ENCODE measurements at regions not wholly inside any gene's neighbourhood (a gene's known extent, or its start where the extent isn't known, plus 50 kb on each side); places are given as distances from the start of the nearest gene placed in this dataset.

DNA sequence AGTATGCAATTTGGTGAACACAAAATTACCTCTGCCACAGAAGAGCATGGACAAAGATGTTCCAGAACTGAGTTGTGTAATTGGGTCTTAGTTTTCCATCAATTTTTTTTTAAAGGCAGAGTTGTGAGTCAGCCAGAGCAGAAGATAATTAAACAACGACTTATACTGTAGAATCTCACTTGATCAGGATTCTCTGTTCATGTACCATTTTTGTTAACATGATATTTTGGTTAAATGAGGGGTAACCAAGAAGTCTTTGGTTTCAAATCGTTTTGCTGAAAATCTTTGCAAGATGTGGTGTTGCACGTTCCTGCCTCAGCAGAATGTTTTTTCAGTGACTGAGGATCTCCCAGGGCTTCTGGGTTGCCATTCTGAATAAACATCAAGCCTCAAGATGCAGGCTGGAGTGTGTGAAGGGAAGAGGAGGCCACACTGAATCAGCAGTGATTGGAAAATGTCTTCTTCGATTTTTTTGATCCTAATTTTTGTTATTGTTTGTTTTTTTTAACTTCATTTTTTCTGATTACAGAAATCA, 232.6 kb upstream of the IRX3 start (continued):
- TF ChIP-seq, protein P1, sequence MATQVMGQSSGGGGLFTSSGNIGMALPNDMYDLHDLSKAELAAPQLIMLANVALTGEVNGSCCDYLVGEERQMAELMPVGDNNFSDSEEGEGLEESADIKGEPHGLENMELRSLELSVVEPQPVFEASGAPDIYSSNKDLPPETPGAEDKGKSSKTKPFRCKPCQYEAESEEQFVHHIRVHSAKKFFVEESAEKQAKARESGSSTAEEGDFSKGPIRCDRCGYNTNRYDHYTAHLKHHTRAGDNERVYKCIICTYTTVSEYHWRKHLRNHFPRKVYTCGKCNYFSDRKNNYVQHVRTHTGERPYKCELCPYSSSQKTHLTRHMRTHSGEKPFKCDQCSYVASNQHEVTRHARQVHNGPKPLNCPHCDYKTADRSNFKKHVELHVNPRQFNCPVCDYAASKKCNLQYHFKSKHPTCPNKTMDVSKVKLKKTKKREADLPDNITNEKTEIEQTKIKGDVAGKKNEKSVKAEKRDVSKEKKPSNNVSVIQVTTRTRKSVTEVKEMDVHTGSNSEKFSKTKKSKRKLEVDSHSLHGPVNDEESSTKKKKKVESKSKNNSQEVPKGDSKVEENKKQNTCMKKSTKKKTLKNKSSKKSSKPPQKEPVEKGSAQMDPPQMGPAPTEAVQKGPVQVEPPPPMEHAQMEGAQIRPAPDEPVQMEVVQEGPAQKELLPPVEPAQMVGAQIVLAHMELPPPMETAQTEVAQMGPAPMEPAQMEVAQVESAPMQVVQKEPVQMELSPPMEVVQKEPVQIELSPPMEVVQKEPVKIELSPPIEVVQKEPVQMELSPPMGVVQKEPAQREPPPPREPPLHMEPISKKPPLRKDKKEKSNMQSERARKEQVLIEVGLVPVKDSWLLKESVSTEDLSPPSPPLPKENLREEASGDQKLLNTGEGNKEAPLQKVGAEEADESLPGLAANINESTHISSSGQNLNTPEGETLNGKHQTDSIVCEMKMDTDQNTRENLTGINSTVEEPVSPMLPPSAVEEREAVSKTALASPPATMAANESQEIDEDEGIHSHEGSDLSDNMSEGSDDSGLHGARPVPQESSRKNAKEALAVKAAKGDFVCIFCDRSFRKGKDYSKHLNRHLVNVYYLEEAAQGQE (IDR thresholded peaks at IDR 0.05; ENCODE audit: unreplicated experiment): no peak
- TF ChIP-seq JUNB (IDR thresholded peaks at IDR 0.05; ENCODE audit: unreplicated experiment) (no peak), ZNF331 (CRISPR knock-in tag; IDR thresholded peaks at IDR 0.05; ENCODE audit: low read depth) (no peak), NANOG (IDR thresholded peaks at IDR 0.05; ENCODE audit: borderline replicate concordance) (no peak), EZH2phosphoT487 (IDR thresholded peaks at IDR 0.05; ENCODE audit: unreplicated experiment) (no peak), POLR2AphosphoS5 (IDR thresholded peaks at IDR 0.05; ENCODE audit: low read depth) (no peak), CREB1 (CRISPR knock-in tag; IDR thresholded peaks at IDR 0.05; ENCODE audit: low read depth) (no peak), ZNF114 (CRISPR knock-in tag; IDR thresholded peaks at IDR 0.05) (no peak)

DNA sequence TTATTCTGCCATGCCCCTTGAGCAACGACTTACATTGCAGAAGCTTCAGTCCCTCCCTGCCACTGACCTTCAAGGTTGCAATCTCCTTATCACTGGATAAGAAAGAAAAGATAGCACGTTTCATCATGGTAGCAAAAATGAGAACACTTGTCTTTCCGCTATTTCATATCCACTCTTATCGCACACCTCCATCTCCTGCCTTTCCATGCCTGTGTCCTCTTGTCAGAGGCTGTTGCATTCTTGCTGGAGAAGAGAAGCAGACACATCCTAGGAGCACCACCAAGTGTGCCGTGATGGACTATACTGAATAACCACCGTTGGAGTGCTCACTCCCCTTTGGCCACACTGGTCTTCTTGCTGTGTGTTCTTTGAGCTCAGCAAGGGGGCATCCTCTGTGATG, 230.6 kb upstream of the IRX3 start:
- H3F3A ChIP-seq (replicated peaks; ENCODE audit: low read depth): no peaks in the 10 kb centered on the region
- no peaks in the 10 kb centered on the region for H3K36me3 ChIP-seq (ENCODE audit: insufficient read depth)
- H3K4me3 ChIP-seq: no peak overlapping the region
- H3K4me3 Mint-ChIP-seq: no peak overlapping the region
- no peak overlapping the region for H3K27ac ChIP-seq (ENCODE audit: low read depth)
- H3K27ac Mint-ChIP-seq: no peak overlapping the region
- H3K4me1 Mint-ChIP-seq: peaks cover 12% of the 10 kb centered on the region
- H2AFZ ChIP-seq: no peak overlapping the region
- ATAC-seq (no peak), DNase-seq (ENCODE audit: low spot score) (no peak)
- H3K27me3 Mint-ChIP-seq (ENCODE audit: insufficient read depth, low read depth, poor library complexity): no peaks in the 10 kb centered on the region
- no peaks in the 10 kb centered on the region for H3K9me2 ChIP-seq (ENCODE audit: insufficient read depth)
- H3K4me2 ChIP-seq: no peak overlapping the region
- peaks cover 17% of the 10 kb centered on the region for H3K4me1 ChIP-seq (ENCODE audit: insufficient read depth)
- peaks cover 3% of the 10 kb centered on the region; the same call in 1 of the 3 replicates for H3K9me3 Mint-ChIP-seq
- no peaks in the 10 kb centered on the region for H3K27me3 ChIP-seq (ENCODE audit: insufficient read depth)
- no peaks in the 10 kb centered on the region for H4K20me1 ChIP-seq (replicated peaks; ENCODE audit: insufficient read depth)
- no peaks in the 10 kb centered on the region for H3K36me3 Mint-ChIP-seq (ENCODE audit: low read depth)
- no peaks in the 10 kb centered on the region for H3K79me2 ChIP-seq (replicated peaks; ENCODE audit: insufficient read depth)
- TF ChIP-seq ZNF114 (CRISPR knock-in tag; IDR thresholded peaks at IDR 0.05): no peak
- TF ChIP-seq, protein P1 (IDR thresholded peaks at IDR 0.05; ENCODE audit: unreplicated experiment): no peak
- no peak for TF ChIP-seq CREB1 (CRISPR knock-in tag; IDR thresholded peaks at IDR 0.05; ENCODE audit: low read depth)
- TF ChIP-seq EZH2 (IDR thresholded peaks at IDR 0.05; ENCODE audit: low read depth, unreplicated experiment): no peak
- TF ChIP-seq JUNB (IDR thresholded peaks at IDR 0.05; ENCODE audit: unreplicated experiment): no peak
- no peak for TF ChIP-seq EZH2phosphoT487 (IDR thresholded peaks at IDR 0.05; ENCODE audit: unreplicated experiment)
- TF ChIP-seq, protein P2, sequence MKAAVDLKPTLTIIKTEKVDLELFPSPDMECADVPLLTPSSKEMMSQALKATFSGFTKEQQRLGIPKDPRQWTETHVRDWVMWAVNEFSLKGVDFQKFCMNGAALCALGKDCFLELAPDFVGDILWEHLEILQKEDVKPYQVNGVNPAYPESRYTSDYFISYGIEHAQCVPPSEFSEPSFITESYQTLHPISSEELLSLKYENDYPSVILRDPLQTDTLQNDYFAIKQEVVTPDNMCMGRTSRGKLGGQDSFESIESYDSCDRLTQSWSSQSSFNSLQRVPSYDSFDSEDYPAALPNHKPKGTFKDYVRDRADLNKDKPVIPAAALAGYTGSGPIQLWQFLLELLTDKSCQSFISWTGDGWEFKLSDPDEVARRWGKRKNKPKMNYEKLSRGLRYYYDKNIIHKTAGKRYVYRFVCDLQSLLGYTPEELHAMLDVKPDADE (IDR thresholded peaks at IDR 0.05): no peak
- no peak for TF ChIP-seq STAT1 (IDR thresholded peaks at IDR 0.05; ENCODE audit: unreplicated experiment)
- TF ChIP-seq NANOG (IDR thresholded peaks at IDR 0.05; ENCODE audit: borderline replicate concordance): no peak
- TF ChIP-seq ZNF331 (CRISPR knock-in tag; IDR thresholded peaks at IDR 0.05; ENCODE audit: low read depth): no peak
- TF ChIP-seq, protein P3, sequence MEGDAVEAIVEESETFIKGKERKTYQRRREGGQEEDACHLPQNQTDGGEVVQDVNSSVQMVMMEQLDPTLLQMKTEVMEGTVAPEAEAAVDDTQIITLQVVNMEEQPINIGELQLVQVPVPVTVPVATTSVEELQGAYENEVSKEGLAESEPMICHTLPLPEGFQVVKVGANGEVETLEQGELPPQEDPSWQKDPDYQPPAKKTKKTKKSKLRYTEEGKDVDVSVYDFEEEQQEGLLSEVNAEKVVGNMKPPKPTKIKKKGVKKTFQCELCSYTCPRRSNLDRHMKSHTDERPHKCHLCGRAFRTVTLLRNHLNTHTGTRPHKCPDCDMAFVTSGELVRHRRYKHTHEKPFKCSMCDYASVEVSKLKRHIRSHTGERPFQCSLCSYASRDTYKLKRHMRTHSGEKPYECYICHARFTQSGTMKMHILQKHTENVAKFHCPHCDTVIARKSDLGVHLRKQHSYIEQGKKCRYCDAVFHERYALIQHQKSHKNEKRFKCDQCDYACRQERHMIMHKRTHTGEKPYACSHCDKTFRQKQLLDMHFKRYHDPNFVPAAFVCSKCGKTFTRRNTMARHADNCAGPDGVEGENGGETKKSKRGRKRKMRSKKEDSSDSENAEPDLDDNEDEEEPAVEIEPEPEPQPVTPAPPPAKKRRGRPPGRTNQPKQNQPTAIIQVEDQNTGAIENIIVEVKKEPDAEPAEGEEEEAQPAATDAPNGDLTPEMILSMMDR (conservative IDR thresholded peaks at IDR 0.05; ENCODE audit: low read depth in 2 of 2): no peak
